ENCODE measurements at regions not wholly inside any gene's neighbourhood (a gene's known extent, or its start where the extent isn't known, plus 50 kb on each side); places are given as distances from the start of the nearest gene placed in this dataset.
A peak's percentile ranks its signal among the peaks of the same experiment; 100 is the strongest.
"Not testable (repeated sequence)": the region's sequence is repeated elsewhere in the genome, so short reads cannot be mapped to it uniquely, and the experiment has no call there.

- DNase-seq = no peak
These were observed 50.1 kb downstream of the KCNC4 start for GRCh38 chr1:110260194-110260593.

DNA sequence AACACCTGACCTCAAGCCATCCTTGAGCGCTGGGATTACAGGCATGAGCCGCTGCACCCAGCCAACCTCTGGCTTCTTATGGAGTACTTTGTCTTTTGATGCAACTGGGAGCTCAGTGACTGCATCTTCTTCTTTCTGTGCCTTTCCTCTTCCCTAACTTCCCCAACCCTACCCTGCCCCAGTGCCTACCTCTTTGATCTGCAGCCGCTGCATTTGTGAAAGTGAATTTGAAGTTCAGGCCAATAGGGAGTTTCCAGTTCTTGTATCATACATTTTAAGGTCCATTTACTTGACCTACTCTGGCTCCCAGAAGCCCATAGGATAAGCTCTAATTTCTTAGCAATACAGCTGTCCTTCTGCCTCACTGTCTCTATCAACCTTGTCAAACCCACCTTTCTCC, 52.2 kb downstream of the KCNC4 start:
- no peak for DNase-seq

GRCh38 chr1:110262846-110263631, 52.9 kb downstream of the KCNC4 start:
- DNase-seq = no peak

DNA sequence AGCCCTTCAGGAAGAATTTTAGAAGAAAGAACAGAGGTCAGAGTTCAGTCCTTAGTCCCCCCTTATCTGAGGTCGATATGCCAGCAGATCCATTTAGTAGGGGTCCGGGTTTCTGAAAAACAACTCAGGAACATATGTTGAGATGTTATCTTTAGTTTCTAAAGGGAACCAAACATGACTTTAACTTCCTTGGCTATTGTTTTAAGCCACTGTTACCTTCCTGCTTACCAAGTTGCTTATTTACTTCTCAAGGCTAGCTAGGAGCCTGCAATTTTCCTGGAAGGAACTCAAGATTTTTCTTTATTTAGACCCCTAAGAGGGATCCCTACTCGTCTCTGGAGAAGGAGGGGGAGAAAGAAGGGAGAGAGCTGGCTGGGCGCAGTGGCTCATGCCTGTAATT, 54.3 kb downstream of the KCNC4 start:
- no peak for DNase-seq

DNA sequence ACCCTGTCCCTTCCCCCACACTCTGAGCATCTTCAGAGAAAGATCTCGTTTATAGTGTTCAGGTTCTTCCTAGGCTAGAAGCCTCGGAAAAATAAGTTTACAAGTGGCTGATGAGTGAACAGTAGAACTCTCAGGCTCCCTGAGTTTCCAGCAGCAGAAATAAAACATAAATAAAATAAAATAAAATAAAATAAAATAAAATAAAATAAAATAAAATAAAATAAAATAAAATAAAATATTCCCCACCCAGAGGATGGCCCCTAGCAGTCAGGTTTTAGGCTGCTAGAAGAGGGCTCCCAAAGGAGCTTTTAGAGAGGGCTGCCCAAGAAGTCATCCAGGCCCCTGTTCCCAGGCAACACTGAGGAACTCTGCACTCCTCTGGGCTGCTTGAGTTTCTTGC, 55.1 kb downstream of the KCNC4 start:
- DNase-seq = no peak

- no peak for DNase-seq
These were observed 56.7 kb downstream of the KCNC4 start for GRCh38 chr1:110266834-110267233.

DNA sequence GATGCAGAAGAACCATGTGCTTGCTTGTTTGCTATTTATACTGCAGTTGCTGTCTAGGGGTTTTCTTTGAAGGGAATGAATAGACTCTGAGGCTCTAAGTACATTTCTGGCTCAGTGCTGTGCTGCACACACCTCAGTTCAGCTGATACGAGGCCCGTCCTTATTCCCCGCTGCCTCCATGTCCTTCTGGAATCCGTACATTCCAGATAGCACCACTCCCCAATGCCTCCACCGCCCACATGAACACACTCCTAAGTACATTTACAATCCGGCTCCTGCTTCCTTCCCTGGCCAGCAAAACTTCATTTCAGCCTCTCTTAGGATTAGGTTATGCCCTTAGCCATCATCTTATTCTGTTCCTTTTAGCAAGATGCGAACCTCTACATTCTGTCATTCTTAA, 57.1 kb downstream of the KCNC4 start:
- no peak for DNase-seq

DNA sequence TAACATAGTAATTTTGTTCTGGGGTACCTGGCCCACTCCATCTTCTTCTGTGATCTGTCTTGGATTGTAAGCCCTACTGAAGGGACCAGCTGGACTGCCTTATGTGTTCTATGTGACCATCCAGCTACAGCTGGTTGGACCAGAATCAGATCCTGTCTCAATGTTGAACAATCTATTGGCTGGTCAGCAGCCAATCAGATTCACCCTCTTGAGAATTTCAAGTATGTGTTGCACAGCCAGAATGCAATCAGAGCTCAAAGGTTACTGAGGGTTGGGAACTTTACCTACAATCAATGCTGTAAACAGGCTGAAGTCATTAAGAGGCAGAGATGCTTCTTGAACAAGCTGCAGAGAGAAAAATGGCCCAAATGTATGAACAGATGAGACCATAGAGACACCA, 61.9 kb downstream of the KCNC4 start:
- no peak for DNase-seq

GRCh38 chr1:110273832-110274231, 63.7 kb downstream of the KCNC4 start:
- DNase-seq = not testable (repeated sequence)

- no peak for DNase-seq
These were observed 59.1 kb upstream of the RBM15 start for GRCh38 chr1:110280126-110280525.

- DNase-seq = no peak
These were observed 58.4 kb upstream of the RBM15 start for GRCh38 chr1:110280804-110281203.

DNA sequence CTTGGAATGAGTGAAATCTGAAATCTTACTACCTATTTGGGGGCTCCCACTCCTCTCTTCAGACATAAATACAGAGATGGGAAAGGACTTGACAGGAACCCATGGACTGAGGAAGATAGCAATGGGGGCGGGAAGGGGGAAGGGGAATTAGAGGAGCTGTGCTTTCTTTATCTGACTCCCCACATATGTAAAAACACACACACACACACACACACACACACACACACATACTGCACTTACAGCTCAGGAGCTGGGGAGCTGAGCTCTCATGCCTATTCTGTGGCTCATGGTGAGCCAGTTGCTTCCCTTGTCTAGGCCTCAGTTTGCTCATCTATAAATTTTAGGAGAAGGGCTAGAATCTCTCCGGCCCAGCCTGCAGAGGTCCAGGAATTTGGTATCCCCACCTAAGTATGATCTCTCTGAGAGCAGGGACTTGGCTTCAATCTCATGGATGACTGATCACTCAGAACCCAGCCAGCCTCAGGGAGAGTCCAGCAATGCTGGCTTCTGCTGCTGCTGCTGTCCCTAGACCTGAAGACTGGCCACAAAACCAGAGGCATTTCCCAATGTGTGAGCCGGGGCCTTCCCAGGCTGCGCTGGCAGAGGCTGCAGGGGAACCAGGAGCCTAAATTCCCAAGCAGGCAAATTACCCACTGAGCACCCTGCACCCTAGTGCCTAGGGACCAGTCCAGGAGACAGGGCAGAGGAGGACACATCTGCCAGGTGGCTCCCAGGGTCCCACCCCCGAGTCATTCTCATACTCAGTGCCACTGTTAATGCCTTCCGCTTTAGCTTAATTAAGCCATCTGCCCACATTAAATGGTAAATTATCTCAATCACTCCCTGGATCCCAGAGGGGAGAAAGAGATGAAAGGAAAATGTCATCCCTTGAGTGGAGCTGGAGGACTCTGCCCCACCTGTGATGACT, 57.5 kb upstream of the RBM15 start:
- DNase-seq = no peak

GRCh38 chr1:110282395-110282794, 56.8 kb upstream of the RBM15 start:
- DNase-seq = no peak

DNA sequence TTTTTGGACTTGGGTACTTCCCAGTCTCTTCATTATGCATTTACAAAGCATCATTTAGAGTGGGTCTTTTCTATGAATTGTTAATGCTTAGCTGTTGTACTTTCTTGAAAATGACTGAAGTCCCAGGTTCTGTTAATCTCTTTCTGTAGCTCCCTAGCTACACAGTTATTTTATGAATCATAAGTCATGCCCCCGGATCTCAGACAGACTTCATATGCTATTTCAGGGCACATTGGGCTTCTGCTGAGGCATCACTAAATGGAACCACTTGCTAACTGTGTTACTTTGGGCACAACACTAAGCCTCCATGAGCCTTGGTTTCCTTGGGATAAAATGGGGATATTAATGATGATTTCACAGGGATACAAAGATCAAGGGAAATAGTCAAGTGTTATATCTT, 55.5 kb upstream of the RBM15 start:
- DNase-seq = no peak

- no peak for DNase-seq
These were observed 53.9 kb upstream of the RBM15 start for GRCh38 chr1:110285316-110285715.

DNA sequence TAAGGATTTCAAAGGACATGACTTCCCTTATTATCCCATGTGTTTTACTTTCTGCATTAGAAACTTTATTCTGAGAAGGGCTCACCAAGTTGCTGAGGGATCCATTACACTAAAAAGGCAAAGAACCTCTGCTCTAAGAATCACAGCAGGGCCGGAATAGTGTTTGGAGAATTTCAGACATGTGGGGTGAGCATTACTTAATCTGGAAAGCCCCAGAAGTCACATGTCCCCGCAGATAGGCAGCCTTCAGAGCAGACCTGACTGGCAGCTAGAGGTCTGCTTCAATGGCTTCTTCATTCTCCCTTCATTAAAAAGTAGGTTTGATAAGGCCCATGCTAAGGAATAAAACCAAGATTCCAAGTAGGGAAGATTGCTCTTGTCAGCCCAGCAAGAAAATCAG, 52.6 kb upstream of the RBM15 start:
- DNase-seq = peak; percentile 70 to 87

DNA sequence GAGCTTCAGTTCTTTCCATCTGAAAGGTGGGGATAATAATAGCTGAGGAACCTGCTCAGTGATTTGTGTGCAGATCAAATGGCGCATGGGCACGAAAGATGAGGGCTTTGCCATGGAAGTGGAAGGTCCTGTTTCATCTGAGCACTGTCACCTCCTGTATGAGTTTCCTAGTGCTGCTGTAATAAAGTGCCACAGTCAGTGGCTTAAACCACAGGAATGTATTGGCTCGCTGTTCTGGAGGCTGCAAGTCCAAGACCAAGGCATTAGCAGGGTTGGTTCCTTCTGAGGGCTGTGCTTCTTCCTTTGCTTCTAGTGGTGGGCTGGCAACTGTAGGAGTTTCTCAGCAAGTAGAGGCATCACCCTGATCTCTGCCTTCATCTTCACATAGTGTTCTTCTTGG, 51.1 kb upstream of the RBM15 start:
- no peak for DNase-seq
